GM12875 (cell line): ENCODE measurements at regions not wholly inside any gene's neighbourhood (a gene's known extent, or its start where the extent isn't known, plus 50 kb on each side); places are given as distances from the start of the nearest gene placed in this dataset.

Experiments
- H3K4me3 ChIP-seq: one replicate; pipeline ENCODE4 v1.5.1; 2011; ENCODE audit warnings: low read depth, low read length, control low read depth
- TF ChIP-seq, protein P1 (sequence below): IDR thresholded peaks from 2 replicates; pipeline ENCODE4 v1.5.1; 2011; ENCODE audit warnings: low read depth, mild to moderate bottlenecking, control low read depth, inconsistent platforms, low read length, moderate library complexity, borderline replicate concordance; ENCODE audit not compliant: insufficient read depth

DNA sequence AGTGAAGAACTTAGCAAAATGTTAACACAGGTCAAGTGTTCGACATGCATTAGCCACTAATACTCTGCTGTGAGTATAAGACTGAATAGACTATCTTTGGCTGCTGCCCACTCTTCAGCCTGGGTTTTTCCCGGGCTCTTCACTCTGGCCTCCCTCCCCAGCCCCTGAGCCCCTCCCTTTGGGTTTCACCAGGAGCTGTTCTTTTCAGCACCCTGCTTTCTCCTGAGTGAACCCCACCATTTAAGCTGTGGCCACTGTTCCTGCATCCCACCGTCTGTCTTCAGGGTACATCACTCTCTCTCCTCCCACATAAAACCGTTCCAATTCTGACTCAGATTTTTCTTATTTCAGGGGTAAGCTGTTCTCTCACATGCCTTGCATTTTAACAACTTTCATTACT is 92.0 kb upstream of the ASIC2 start:
- H3K4me3 ChIP-seq, result no peak overlapping the region
- TF ChIP-seq, protein P1, sequence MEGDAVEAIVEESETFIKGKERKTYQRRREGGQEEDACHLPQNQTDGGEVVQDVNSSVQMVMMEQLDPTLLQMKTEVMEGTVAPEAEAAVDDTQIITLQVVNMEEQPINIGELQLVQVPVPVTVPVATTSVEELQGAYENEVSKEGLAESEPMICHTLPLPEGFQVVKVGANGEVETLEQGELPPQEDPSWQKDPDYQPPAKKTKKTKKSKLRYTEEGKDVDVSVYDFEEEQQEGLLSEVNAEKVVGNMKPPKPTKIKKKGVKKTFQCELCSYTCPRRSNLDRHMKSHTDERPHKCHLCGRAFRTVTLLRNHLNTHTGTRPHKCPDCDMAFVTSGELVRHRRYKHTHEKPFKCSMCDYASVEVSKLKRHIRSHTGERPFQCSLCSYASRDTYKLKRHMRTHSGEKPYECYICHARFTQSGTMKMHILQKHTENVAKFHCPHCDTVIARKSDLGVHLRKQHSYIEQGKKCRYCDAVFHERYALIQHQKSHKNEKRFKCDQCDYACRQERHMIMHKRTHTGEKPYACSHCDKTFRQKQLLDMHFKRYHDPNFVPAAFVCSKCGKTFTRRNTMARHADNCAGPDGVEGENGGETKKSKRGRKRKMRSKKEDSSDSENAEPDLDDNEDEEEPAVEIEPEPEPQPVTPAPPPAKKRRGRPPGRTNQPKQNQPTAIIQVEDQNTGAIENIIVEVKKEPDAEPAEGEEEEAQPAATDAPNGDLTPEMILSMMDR, result no peak

DNA sequence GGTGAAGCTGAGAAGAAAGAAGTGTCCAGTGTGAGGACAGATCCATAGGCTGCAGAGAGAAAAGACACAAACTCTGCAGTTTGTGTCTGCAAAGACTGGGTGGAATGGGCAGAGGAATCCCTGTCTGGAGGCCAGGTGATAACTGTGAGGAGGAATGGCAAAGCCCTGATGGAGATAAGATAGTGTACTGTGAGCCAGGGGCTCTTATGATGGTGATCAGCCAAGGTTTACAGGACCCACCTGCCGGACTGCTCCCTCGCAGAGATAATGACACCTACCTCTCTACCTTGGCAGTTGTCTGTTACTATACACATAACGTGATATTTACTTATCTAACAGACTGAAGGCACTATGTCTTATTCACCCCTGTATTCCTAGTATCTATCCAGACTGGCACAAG is 92.6 kb upstream of the ASIC2 start:
- TF ChIP-seq, protein P1, result no peak
- no peak overlapping the region for H3K4me3 ChIP-seq

DNA sequence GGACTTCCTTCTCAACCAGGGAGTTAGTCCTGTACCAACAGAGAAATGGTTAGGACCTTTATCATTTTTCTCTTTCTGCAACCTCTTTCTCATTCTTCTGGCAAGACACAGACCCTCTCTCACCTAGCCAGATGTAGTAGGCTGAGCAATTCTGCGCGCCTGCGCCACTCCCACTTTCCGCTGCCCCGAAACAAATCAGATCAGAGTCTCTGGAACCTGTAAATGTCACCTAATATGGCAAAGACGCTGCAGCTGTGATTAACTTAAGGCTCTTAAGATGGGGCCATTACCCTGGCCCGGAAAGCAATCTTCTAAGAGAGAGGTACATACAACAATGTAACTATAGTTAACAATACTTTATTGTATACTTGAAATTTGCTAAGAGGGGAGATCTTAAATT is 94.3 kb upstream of the ASIC2 start:
- H3K4me3 ChIP-seq, result no peak overlapping the region
- TF ChIP-seq, protein P1, result no peak

DNA sequence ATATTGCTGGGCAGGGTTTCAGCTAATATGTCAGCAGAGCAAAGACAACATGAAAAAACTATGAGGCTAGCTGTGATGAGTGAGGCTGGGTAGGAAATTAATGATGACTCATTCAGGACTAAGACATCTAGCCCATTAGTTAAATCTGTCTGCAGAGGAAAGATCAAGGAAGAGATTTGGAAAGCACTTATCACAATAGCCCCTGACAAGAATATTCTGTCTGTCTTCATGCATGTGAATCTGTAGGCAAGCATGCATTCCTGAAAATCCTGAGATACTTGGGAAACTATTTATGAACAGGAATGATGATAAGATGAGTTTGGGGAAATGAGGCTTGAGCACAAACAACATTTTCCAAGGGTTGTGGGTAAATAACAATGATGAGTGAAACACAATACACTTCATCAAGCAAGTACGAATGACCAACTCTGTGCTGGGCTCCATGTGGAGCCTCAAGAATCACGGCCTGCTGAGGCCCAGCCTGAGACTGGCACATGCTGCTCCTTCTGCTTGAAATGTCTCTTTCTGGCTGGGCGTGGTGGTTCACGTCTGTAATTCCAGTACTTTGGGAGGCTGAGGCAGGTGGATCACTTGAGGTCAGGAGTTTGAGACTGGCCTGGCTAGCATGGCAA is 96.5 kb upstream of the ASIC2 start:
- no peak overlapping the region for H3K4me3 ChIP-seq
- TF ChIP-seq, protein P1, result no peak

DNA sequence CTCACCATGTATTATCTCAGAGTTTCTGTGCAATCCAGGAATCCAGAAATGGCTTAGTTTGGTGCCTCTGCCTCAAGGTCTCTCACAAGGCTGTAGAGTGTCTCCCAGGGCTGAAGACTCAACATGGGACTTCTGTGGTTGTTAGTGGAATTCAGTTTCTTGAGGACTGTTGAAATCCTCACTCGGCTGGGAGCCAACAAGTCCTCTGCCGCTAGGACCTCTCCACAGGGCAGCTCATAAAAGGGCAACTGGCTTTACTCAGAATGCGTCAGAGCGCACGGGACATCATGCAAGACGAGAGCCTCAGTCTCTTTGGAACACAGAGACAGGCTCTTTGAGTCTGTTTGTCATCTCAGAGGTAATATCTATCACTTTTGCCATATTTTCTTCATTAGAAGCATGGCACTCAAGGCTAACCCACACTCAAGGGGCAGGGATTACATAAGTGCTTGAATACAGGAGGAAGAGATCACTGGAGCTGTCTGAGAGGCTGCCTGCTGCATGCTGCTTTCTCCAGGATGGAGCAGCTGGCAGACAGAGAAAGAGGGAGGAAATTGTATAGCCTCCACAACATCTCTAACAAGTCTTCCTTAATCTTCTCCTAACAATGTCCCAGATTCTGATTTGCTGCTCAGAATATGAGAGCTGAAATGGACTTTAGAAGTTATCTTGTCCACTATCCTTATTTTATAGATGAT is 97.5 kb upstream of the ASIC2 start:
- TF ChIP-seq, protein P1, result no peak
- H3K4me3 ChIP-seq, result no peak overlapping the region

DNA sequence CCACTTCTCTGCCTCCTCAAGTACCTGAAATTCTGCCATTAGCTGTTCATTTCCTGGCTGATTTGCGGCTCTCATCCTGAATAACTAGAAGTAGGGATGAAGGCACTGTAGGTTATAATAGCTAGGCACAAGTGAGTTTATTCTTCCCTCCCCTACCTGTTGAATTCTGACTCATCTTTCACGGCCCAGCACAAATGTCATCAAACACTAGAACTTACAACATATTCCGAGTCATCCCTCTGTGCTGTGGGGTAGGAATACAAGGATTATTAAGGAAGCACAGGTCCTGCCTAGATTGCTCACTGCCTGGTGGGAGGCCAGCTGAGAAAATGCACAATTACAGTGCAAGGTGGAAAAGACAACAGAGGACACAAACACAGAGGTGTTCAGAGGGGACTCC is 103.7 kb upstream of the ASIC2 start:
- H3K4me3 ChIP-seq, result no peak overlapping the region
- TF ChIP-seq, protein P1, result no peak

DNA sequence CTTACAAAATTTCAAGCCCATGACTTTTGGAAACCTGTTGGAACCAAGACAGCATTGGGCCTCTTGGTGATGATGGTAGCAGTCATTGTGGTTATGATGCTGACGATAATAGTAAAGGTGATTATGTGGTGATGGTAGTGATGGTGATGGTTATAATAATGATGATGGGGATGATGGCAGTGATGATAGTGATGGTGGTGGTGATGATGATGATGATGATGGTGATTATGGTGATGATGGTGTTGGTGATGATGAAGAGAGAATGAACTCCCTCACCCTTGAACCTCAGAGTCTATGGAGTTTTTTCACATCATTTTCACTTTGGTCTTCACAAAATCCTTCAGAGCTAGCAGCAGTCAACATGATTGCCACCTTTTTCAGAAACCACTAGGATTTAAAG is 105.3 kb upstream of the ASIC2 start:
- TF ChIP-seq, protein P1, result no peak
- H3K4me3 ChIP-seq, result no peak overlapping the region
